Ovary (tissue), 7 donors: ENCODE measurements at regions not wholly inside any gene's neighbourhood (a gene's known extent, or its start where the extent isn't known, plus 50 kb on each side); places are given as distances from the start of the nearest gene placed in this dataset.
"Not testable (repeated sequence)": the region's sequence is repeated elsewhere in the genome, so short reads cannot be mapped to it uniquely, and the experiment has no call there.

ENCODE experiments used
- DNase-seq, 5 donors: peaks; one replicate each; pipeline ENCODE4 v3.0.0-alpha.2; 2019 to 2020
- H3K27ac ChIP-seq, 2 donors: fragments of 200-600 bp; one replicate each; pipeline versions ENCODE4 v1.5.1 to v1.8.0; 2019 to 2022
- H3K27me3 ChIP-seq: fragments of 200-600 bp; one replicate; pipeline ENCODE4 v1.8.0; 2022
- H3K36me3 ChIP-seq: fragments of 200-600 bp; sonication (generic); one replicate; pipeline ENCODE4 v1.5.1; 2019
- H3K4me1 ChIP-seq: one replicate; pipeline ENCODE4 v1.8.1; 2013; ENCODE audit warnings: mild to moderate bottlenecking, moderate library complexity; ENCODE audit not compliant: insufficient read depth
- H3K4me3 ChIP-seq: fragments of 200-600 bp; sonication (generic); one replicate; pipeline ENCODE4 v1.5.1; 2017
- H3K9me3 ChIP-seq, 2 donors: fragments of 200-600 bp in 1 of 2; sonication (generic) in 1 of 2; one replicate each; pipeline versions ENCODE4 v1.5.1 to v1.8.1; 2013 to 2019; ENCODE audit warnings: mild to moderate bottlenecking in 1 of 2, moderate library complexity in 1 of 2
- EP300 ChIP-seq: sonication (generic); formaldehyde crosslinking; IDR thresholded peaks from one replicate; pipeline ENCODE4 v1.6.1; 2017; ENCODE audit warnings: antibody characterized with exemption
- POLR2A ChIP-seq: fragments of 450-650 bp; IDR thresholded peaks from one replicate; pipeline ENCODE4 v1.6.1; 2017; ENCODE audit warnings: antibody characterized with exemption, mild to moderate bottlenecking, moderate library complexity
- WGBS, 3 donors: extraction: QIAGEN DNeasy Blood & Tissue Kit in 1 of 3; methylation state at CpG; one replicate each; pipeline versions ENCODE4 v1.1.5 to v1.1.7; 2013 to 2017; 5-methylcytosine and 5-hydroxymethylcytosine counted together
- intact Hi-C, 4 donors: fragments of 100-400 bp; cut with DNase I; formaldehyde crosslinking; loops; one replicate each; pipeline versions ENCODE4 v1.11.0 to v1.15.1; 2022 to 2023
- TF ChIP-seq, protein P1 (sequence below), 3 donors: fragments of 450-650 bp in 2 of 3; fragments of 200-600 bp in 1 of 3; IDR thresholded peaks; one replicate each; pipeline versions ENCODE4 v1.5.1 to v1.8.0; 2016 to 2022; ENCODE audit warnings: antibody characterized with exemption in 3 of 3, mild to moderate bottlenecking in 1 of 3
- donor health status: DM: no; HTN: no; CAD: no; lungs with moderate emphysema.
- donor health status: DM: no; HTN: no; CAD: no.
- donor health status: Bipolar disorder and iron deficiency.
- donor health status: DM: no; HTN: no; CAD: no.
- donor health status: DM: yes; HTN: yes; CAD: no.

DNA sequence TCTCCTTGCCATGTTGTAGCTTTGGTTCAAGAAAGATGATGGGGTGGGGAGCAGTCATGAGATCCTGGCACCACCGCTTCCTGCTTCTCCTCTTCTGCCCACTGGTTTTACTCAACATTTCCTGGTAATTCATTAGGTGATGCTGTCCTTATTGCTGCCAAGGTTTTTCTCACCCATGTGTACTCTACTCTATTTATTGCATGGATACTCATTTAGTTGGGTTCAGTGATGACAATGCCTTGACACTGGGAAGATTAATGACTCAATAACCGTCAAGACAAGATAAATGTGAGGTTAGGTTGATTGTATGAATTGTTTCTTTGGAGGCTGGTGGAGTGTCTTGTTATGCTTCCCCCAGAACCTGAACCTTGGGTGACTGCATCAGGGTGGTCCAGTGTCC lies 484.2 kb downstream of the SIPA1L2 start:
- Histone ChIP-seq H3K9me3 (no peaks in the 10 kb centered on the region), H3K27me3 (no peaks in the 10 kb centered on the region), H3K4me3 (no peak overlapping the region), H3K36me3 (no peaks in the 10 kb centered on the region), H3K4me1 (peaks cover 13% of the 10 kb centered on the region), H3K27ac (no peak overlapping the region)
- 81 to 89% (median 86%) methylated on average over 2 of the region's 2 CpGs for WGBS, 3 donors
- no peak for DNase-seq
- no peak for TF ChIP-seq POLR2A
- no peak for TF ChIP-seq EP300
- TF ChIP-seq, protein P1, sequence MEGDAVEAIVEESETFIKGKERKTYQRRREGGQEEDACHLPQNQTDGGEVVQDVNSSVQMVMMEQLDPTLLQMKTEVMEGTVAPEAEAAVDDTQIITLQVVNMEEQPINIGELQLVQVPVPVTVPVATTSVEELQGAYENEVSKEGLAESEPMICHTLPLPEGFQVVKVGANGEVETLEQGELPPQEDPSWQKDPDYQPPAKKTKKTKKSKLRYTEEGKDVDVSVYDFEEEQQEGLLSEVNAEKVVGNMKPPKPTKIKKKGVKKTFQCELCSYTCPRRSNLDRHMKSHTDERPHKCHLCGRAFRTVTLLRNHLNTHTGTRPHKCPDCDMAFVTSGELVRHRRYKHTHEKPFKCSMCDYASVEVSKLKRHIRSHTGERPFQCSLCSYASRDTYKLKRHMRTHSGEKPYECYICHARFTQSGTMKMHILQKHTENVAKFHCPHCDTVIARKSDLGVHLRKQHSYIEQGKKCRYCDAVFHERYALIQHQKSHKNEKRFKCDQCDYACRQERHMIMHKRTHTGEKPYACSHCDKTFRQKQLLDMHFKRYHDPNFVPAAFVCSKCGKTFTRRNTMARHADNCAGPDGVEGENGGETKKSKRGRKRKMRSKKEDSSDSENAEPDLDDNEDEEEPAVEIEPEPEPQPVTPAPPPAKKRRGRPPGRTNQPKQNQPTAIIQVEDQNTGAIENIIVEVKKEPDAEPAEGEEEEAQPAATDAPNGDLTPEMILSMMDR (IDR thresholded peaks at IDR 0.05): no peak
- intact Hi-C loops: no loop called here

GRCh38 chr1:232144696-232145230 lies 485.2 kb downstream of the SIPA1L2 start:
- TF ChIP-seq, protein P1 (IDR thresholded peaks at IDR 0.05): no peak
- TF ChIP-seq EP300 (no peak), POLR2A (no peak)
- Histone ChIP-seq H3K4me3 (no peak overlapping the region), H3K27ac (no peak overlapping the region), H3K9me3 (no peaks in the 10 kb centered on the region), H3K36me3 (no peaks in the 10 kb centered on the region), H3K4me1 (peaks cover 13% of the 10 kb centered on the region), H3K27me3 (no peaks in the 10 kb centered on the region)
- DNase-seq: no peak
- 88 to 95% (median 93%) methylated on average over 8 of the region's 8 CpGs for WGBS, 3 donors
- intact Hi-C loops: no loop called here

DNA sequence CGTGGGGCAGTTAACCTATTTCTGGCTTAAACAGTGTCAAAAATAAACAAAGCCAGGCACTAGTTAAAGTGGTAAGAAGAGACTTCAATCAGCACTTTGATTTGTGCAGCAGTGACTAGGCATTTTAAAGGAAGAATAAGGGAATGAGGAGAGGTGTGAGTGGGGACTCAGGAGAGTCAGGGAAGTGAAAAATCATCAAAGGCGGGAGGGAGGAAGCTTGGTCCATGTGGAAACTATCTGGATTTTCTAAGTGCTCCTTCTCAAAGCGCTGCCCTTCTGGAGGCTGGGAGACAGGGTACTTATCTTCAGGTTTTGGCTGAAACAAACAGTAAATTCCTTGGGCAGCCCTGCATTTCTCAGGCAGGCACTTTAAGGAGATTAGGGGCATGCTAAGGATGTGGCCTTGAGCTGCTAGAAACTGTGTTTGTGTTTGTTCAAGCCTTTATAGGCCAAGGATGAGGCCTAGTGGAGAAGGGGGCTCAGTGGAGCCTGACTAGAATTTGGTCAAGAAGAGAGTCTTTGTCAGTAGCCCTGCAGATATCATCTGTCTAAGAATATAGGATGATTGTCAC lies 486.5 kb downstream of the SIPA1L2 start:
- Histone ChIP-seq H3K36me3 (no peaks in the 10 kb centered on the region), H3K4me3 (no peak overlapping the region), H3K4me1 (peaks cover 13% of the 10 kb centered on the region), H3K27ac (peak overlapping the region in 1 of 2 donors; percentile 48), H3K9me3 (no peaks in the 10 kb centered on the region), H3K27me3 (no peaks in the 10 kb centered on the region)
- TF ChIP-seq, protein P1 (IDR thresholded peaks at IDR 0.05): no peak
- TF ChIP-seq POLR2A: no peak
- 38 to 56% (median 43%) methylated on average over 3 of the region's 3 CpGs for WGBS, 3 donors
- DNase-seq: no peak
- intact Hi-C loops: no loop called here

GRCh38 chr1:232142403-232143314 lies 487.3 kb downstream of the SIPA1L2 start:
- peaks cover 13% of the 10 kb centered on the region for H3K4me1 ChIP-seq
- H3K9me3 ChIP-seq: no peaks in the 10 kb centered on the region
- H3K36me3 ChIP-seq: no peaks in the 10 kb centered on the region
- no peak overlapping the region for H3K4me3 ChIP-seq
- H3K27ac ChIP-seq: peak overlapping the region in 1 of 2 donors; percentile 48
- TF ChIP-seq, protein P1 (IDR thresholded peaks at IDR 0.05): no peak
- no peak for TF ChIP-seq POLR2A
- no peak for TF ChIP-seq EP300
- DNase-seq: peak in 2 of 5 donors; percentile 22 to 39
- no peaks in the 10 kb centered on the region for H3K27me3 ChIP-seq
- WGBS, 3 donors: 56 to 71% (median 71%) methylated on average over 8 of the region's 8 CpGs
- intact Hi-C loops: no loop called here

DNA sequence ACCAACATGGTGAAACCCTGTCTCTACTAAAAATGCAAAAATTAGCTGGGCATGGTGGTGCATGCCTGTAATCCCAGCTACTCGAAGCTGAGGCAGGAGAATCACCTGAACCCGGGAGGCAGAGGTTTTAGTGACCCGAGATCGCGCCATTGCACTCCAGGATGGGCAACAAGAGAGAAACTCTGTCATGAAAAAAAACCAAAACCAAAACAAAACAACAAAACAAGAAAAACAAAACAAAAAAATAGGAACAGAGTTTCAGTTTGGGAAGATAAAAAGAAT lies 488.8 kb downstream of the SIPA1L2 start:
- H3K27me3 ChIP-seq, DNase-seq, H3K4me3 ChIP-seq, H3K27ac ChIP-seq, H3K9me3 ChIP-seq, H3K36me3 ChIP-seq, intact Hi-C loops: not testable (repeated sequence)
- 84 to 96% (median 87%) methylated on average over 5 of the region's 5 CpGs for WGBS, 3 donors
- peaks cover 13% of the 10 kb centered on the region for H3K4me1 ChIP-seq
